ENCODE measurements at regions not wholly inside any gene's neighbourhood (a gene's known extent, or its start where the extent isn't known, plus 50 kb on each side); places are given as distances from the start of the nearest gene placed in this dataset.
A peak's percentile ranks its signal among the peaks of the same experiment; 100 is the strongest.

- no peak for DNase-seq
- Histone ChIP-seq H3K27me3 (ENCODE audit: low read depth) (no peaks in the 10 kb centered on the region), H3K4me3 (no peak overlapping the region), H3K9me3 (replicated peaks) (no peaks in the 10 kb centered on the region), H3K36me3 (no peaks in the 10 kb centered on the region), H3K27ac (replicated peaks) (peak overlapping the region; percentile 45), H3K4me1 (peaks cover 61% of the 10 kb centered on the region)
- TF ChIP-seq, protein P1, sequence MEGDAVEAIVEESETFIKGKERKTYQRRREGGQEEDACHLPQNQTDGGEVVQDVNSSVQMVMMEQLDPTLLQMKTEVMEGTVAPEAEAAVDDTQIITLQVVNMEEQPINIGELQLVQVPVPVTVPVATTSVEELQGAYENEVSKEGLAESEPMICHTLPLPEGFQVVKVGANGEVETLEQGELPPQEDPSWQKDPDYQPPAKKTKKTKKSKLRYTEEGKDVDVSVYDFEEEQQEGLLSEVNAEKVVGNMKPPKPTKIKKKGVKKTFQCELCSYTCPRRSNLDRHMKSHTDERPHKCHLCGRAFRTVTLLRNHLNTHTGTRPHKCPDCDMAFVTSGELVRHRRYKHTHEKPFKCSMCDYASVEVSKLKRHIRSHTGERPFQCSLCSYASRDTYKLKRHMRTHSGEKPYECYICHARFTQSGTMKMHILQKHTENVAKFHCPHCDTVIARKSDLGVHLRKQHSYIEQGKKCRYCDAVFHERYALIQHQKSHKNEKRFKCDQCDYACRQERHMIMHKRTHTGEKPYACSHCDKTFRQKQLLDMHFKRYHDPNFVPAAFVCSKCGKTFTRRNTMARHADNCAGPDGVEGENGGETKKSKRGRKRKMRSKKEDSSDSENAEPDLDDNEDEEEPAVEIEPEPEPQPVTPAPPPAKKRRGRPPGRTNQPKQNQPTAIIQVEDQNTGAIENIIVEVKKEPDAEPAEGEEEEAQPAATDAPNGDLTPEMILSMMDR (IDR thresholded peaks at IDR 0.05; ENCODE audit: borderline replicate concordance) = no peak
- intact Hi-C loops (cut with micrococcal nuclease) = no loop called here
Observed at GRCh38 chr20:60142587-60142986, 184.4 kb downstream of the CDH26 start.

DNA sequence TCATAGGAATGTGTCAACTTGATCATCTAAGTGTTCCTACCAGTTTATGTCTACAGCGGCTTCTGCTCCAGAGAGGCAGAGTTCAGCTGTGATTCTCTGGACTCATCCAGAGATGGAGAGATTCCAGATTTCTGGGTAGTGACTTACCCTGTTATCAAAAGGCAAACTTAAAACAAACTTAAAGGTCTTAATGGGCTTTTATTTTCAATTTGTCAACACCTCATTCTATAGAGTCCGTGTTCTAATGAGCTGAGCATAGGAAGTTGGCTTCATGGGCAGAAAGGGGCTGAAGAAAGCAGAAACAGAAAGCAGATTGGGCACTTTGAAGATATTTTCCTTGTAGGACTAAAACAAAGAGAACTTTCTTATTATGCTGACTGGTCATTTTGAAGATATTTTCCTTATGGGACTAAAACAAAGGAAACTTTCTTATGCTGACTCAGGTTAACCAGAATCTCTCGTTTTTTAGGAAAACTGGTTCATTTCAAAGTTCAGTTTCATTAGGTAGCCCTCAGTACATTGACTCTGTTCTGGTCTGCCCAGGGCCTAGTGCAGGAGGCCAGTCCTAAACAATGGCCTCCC, 185.1 kb downstream of the CDH26 start:
- no peaks in the 10 kb centered on the region for H3K9me3 ChIP-seq (replicated peaks)
- no peak overlapping the region for H3K27ac ChIP-seq (replicated peaks)
- DNase-seq = no peak
- peaks cover 61% of the 10 kb centered on the region for H3K4me1 ChIP-seq
- TF ChIP-seq, protein P1 (IDR thresholded peaks at IDR 0.05; ENCODE audit: borderline replicate concordance) = no peak
- no peaks in the 10 kb centered on the region for H3K27me3 ChIP-seq (ENCODE audit: low read depth)
- intact Hi-C loops (cut with micrococcal nuclease) = no loop called here
- H3K36me3 ChIP-seq = no peaks in the 10 kb centered on the region
- H3K4me3 ChIP-seq = no peak overlapping the region

DNA sequence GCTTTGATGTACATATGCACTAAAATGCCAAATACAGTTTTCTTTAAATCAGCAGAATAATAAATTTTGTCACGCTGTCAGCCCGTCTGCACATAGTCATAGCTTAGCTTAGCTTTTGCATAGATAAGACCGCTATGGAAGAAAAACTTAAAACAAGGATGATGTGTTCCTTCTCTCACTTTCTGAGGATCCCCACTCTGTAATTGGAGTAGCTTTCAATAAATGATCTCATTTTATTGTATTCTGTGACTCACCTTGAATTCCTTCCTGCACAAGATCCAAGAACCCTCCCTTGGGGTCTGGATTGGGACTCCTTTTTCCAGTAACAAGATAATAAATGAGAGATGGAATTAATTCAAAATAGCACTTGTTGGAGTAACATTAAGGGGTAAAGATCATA, 186.2 kb downstream of the CDH26 start:
- TF ChIP-seq, protein P1 (IDR thresholded peaks at IDR 0.05; ENCODE audit: borderline replicate concordance) = no peak
- Histone ChIP-seq H3K4me3 (no peak overlapping the region), H3K4me1 (peaks cover 50% of the 10 kb centered on the region), H3K9me3 (replicated peaks) (no peaks in the 10 kb centered on the region), H3K27me3 (ENCODE audit: low read depth) (no peaks in the 10 kb centered on the region), H3K27ac (replicated peaks) (no peak overlapping the region), H3K36me3 (no peaks in the 10 kb centered on the region)
- intact Hi-C loops (cut with micrococcal nuclease) = no loop called here
- no peak for DNase-seq

DNA sequence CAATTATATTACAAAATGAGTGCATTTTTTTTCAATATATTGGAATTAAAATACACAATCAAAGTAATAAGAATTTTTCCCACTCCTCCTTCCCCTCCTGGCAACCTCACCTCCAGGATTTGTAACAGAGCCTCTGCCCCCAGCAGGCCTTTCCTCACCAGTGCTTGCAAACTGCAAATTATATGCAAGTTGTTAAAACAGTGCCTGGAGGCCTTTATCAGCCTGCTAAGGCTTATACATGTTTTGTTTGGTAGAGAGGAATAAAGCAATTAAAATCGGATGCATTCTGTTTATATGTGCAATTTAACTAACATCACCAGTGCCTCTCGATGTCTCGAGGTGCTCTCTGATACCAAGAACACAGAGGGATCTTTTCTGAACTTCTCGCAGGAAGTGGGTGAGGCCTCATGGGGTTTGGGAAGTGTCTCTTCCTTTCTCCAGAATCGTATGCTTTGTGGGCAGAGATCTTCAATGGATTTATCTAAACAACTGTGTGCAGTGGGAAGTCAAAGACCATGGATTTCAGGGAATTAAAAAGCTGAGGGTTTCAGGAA, 186.8 kb downstream of the CDH26 start:
- no peaks in the 10 kb centered on the region for H3K27me3 ChIP-seq (ENCODE audit: low read depth)
- no peaks in the 10 kb centered on the region for H3K36me3 ChIP-seq
- H3K4me1 ChIP-seq = peaks cover 44% of the 10 kb centered on the region
- TF ChIP-seq, protein P1 (IDR thresholded peaks at IDR 0.05; ENCODE audit: borderline replicate concordance) = no peak
- intact Hi-C loops (cut with micrococcal nuclease) = no loop called here
- no peaks in the 10 kb centered on the region for H3K9me3 ChIP-seq (replicated peaks)
- H3K27ac ChIP-seq (replicated peaks) = no peak overlapping the region
- DNase-seq = no peak
- H3K4me3 ChIP-seq = no peak overlapping the region

- Histone ChIP-seq H3K4me3 (no peak overlapping the region), H3K4me1 (peaks cover 24% of the 10 kb centered on the region), H3K36me3 (no peaks in the 10 kb centered on the region), H3K27me3 (ENCODE audit: low read depth) (no peaks in the 10 kb centered on the region), H3K27ac (replicated peaks) (no peak overlapping the region), H3K9me3 (replicated peaks) (no peaks in the 10 kb centered on the region)
- TF ChIP-seq, protein P1 (IDR thresholded peaks at IDR 0.05; ENCODE audit: borderline replicate concordance) = no peak
- DNase-seq = no peak
- intact Hi-C loops (cut with micrococcal nuclease) = no loop called here
Observed at GRCh38 chr20:60147004-60147403, 188.8 kb downstream of the CDH26 start.
